ENCODE measurements at regions not wholly inside any gene's neighbourhood (a gene's known extent, or its start where the extent isn't known, plus 50 kb on each side); places are given as distances from the start of the nearest gene placed in this dataset.

- TF ChIP-seq CTCF (conservative IDR thresholded peaks at IDR 0.05) (no peak), ZFX (IDR thresholded peaks at IDR 0.05) (no peak)
Observed at GRCh38 chr18:24776019-24776418, 315.6 kb downstream of the HRH4 start.
